K562 (cell line): ENCODE measurements at regions not wholly inside any gene's neighbourhood (a gene's known extent, or its start where the extent isn't known, plus 50 kb on each side); places are given as distances from the start of the nearest gene placed in this dataset.

Source experiments
- ATAC-seq: fragments of 200-7000 bp; cut with Tn5 transposase; 3 replicates; pipeline ENCODE4 v1.9.1; 2020; ENCODE audit warnings: moderate library complexity
- BruUV-seq: library from RNA; stranded (reverse); fragments of 400-500 nt; replicated peaks from 2 replicates; lab custom pipeline; 2021; lab: Mats Ljungman, UMichigan
- CTCF ChIA-PET: fragments of 300-600 bp; formaldehyde crosslinking; extraction: SDS; loops from one replicate; lab custom pipeline; 2021; ENCODE audit warnings: low intra/inter-chr PET ratio; lab: Yijun Ruan, JAX
- POLR2A ChIA-PET: fragments of 300-600, 350-650 bp; sonication (Branson Sonifier 250); formaldehyde crosslinking; extraction: SDS; loops from one replicate; lab custom pipeline; 2021; ENCODE audit warnings: antibody characterized with exemption, inconsistent platforms; lab: Yijun Ruan, JAX
- DNase-seq, 4 experiments: peaks; one replicate each; pipeline versions ENCODE4 v3.0.0 to v3.0.0-alpha.2; 2011 to 2018; ENCODE audit warnings: low spot score in 3 of 4, mixed read lengths in 3 of 4; ENCODE audit errors: extremely low read depth in 1 of 4
- FAIRE-seq: peaks from 2 replicates; lab custom pipeline; 2011; peaks lifted over from hg19 to GRCh38; lab: Jason Lieb, UNC
- H2AFZ ChIP-seq: 2 replicates; pipeline ENCODE4 v1.6.0; 2011; ENCODE audit warnings: low read depth, low read length, control low read depth, inconsistent platforms
- H3K27ac ChIP-seq: fragments of 200-600 bp; 3 replicates; pipeline ENCODE4 v1.8.0; 2011; ENCODE audit warnings: low read depth, mild to moderate bottlenecking, control low read depth, inconsistent platforms, low read length, moderate library complexity, mixed read lengths; ENCODE audit errors: extremely low read depth
- H3K27me3 ChIP-seq, 2 experiments: fragments of 300-600 bp in 1 of 2; 2 replicates in 1 of 2; 3 replicates in 1 of 2; pipeline versions ENCODE4 v1.6.0 to v1.8.0; 2011; ENCODE audit warnings: inconsistent platforms in 2 of 2, low read length in 2 of 2, mild to moderate bottlenecking in 1 of 2, mixed read lengths in 1 of 2, moderate library complexity in 1 of 2; ENCODE audit not compliant: control insufficient read depth in 2 of 2, insufficient read depth in 2 of 2
- H3K36me3 ChIP-seq: fragments of 300-600 bp; 3 replicates; pipeline ENCODE4 v1.8.0; 2011; ENCODE audit warnings: mild to moderate bottlenecking, low read length, inconsistent platforms; ENCODE audit not compliant: control insufficient read depth, insufficient read depth
- H3K4me1 ChIP-seq, 2 experiments: fragments of 200-600 bp in 1 of 2; replicated peaks in 1 of 2; 2 replicates in 1 of 2; 3 replicates in 1 of 2; pipeline versions ENCODE4 v1.5.1 to v1.8.0; 2011; ENCODE audit warnings: inconsistent platforms in 2 of 2, low read length in 2 of 2, mild to moderate bottlenecking in 1 of 2, mixed read lengths in 1 of 2, moderate library complexity in 1 of 2; ENCODE audit not compliant: control insufficient read depth in 2 of 2, insufficient read depth in 2 of 2
- H3K4me2 ChIP-seq: 2 replicates; pipeline ENCODE4 v1.6.1; 2011; ENCODE audit warnings: low read length, control low read depth, inconsistent platforms, mixed read lengths; ENCODE audit not compliant: insufficient read depth
- H3K4me3 ChIP-seq: fragments of 200-600 bp; sonication (generic), shearing (Covaris generic); 2 replicates; pipeline ENCODE4 v1.5.1; 2016; ENCODE audit warnings: control low read depth, inconsistent platforms
- H3K79me2 ChIP-seq: fragments of 200-600 bp; 3 replicates; pipeline ENCODE4 v1.8.0; 2011; ENCODE audit warnings: low read length, inconsistent platforms; ENCODE audit not compliant: control insufficient read depth, insufficient read depth
- H3K9ac ChIP-seq, 2 experiments: 2 replicates each; pipeline versions ENCODE4 v1.6.0 to v1.6.1; 2011; ENCODE audit warnings: low read depth in 2 of 2, low read length in 2 of 2, control low read depth in 1 of 2, inconsistent platforms in 1 of 2, mild to moderate bottlenecking in 1 of 2, mixed read lengths in 1 of 2; ENCODE audit not compliant: insufficient read depth in 1 of 2
- H3K9me1 ChIP-seq: one replicate; pipeline ENCODE4 v1.6.0; 2011; ENCODE audit warnings: inconsistent platforms, mild to moderate bottlenecking, low read length, moderate library complexity; ENCODE audit not compliant: control insufficient read depth, insufficient read depth
- H3K9me3 ChIP-seq: replicated peaks from 2 replicates; pipeline ENCODE4 v1.5.1; 2011; ENCODE audit warnings: low read depth, low read length, inconsistent platforms; ENCODE audit not compliant: control insufficient read depth, insufficient read depth
- H4K20me1 ChIP-seq: replicated peaks from 2 replicates; pipeline ENCODE4 v1.6.1; 2011; ENCODE audit warnings: low read length, inconsistent platforms, mixed read lengths; ENCODE audit not compliant: control insufficient read depth, insufficient read depth
- BRF1 ChIP-seq: IDR thresholded peaks from 3 replicates; pipeline ENCODE4 v1.6.1; 2011; ENCODE audit warnings: borderline replicate concordance, mild to moderate bottlenecking; ENCODE audit not compliant: insufficient read length; ENCODE audit errors: extremely low read depth
- HDAC6 ChIP-seq: IDR thresholded peaks from 2 replicates; pipeline ENCODE4 v1.6.1; 2012; ENCODE audit warnings: low read depth, mild to moderate bottlenecking, control low read depth, inconsistent platforms, low read length, moderate library complexity
- NBN ChIP-seq: fragments of 450-650 bp; IDR thresholded peaks from 2 replicates; pipeline ENCODE4 v1.6.1; 2016; ENCODE audit warnings: low read depth, mild to moderate bottlenecking
- TAF15 ChIP-seq: fragments of 200-400 bp; formaldehyde crosslinking; IDR thresholded peaks from 2 replicates; pipeline ENCODE4 v1.6.1; 2017; ENCODE audit warnings: mild to moderate bottlenecking, low read depth, low read length, moderate library complexity
- ZNF197 ChIP-seq: fragments of 200-800 bp; sonication (Bioruptor generic); IDR thresholded peaks from 2 replicates; pipeline ENCODE4 v1.6.1; 2016; ENCODE audit warnings: low read depth, missing genetic modification characterization, missing compliant biosample characterization
- WGBS: fragments of 100-300 bp; shearing (Covaris generic); methylation state at CpG from one replicate; pipeline ENCODE4 v1.1.6; 2016; ENCODE audit warnings: low coverage, mixed read lengths; ENCODE audit not compliant: insufficient coverage; ENCODE audit errors: missing lambda C conversion rate; 5-methylcytosine and 5-hydroxymethylcytosine counted together
- in situ Hi-C: fragments of 300-500 bp; cut with MboI; formaldehyde crosslinking; loops from 4 replicates; pipeline ENCODE4 v1.15.0; 2018; ENCODE audit warnings: inconsistent platforms, mixed read lengths
- intact Hi-C: fragments of 100-400 bp; cut with micrococcal nuclease; formaldehyde crosslinking; loops from 2 replicates; pipeline ENCODE4 v1.14.2; 2022
- TF ChIP-seq, protein P1 (sequence below): fragments of 250-450 bp; sonication (Bioruptor Pico); IDR thresholded peaks from 2 replicates; pipeline ENCODE4 v1.8.0; 2021; ENCODE audit warnings: borderline replicate concordance, mild to moderate bottlenecking, moderate library complexity; ENCODE audit not compliant: poor library complexity, severe bottlenecking
- TF ChIP-seq, protein P2 (sequence below), 2 experiments: fragments of 450-650 bp; conservative IDR thresholded peaks; 2 replicates each; pipeline ENCODE4 v1.6.1; 2017; ENCODE audit warnings: mild to moderate bottlenecking in 2 of 2, moderate library complexity in 2 of 2
- TF ChIP-seq, protein P3 (sequence below): fragments of 450-650 bp; formaldehyde crosslinking; IDR thresholded peaks from 2 replicates; pipeline ENCODE4 v1.4.0; 2020; ENCODE audit warnings: mild to moderate bottlenecking, moderate library complexity
- TF ChIP-seq, protein P4 (sequence below): fragments of 450-650 bp; IDR thresholded peaks from 2 replicates; pipeline ENCODE4 v1.6.1; 2016; ENCODE audit warnings: mild to moderate bottlenecking

DNA sequence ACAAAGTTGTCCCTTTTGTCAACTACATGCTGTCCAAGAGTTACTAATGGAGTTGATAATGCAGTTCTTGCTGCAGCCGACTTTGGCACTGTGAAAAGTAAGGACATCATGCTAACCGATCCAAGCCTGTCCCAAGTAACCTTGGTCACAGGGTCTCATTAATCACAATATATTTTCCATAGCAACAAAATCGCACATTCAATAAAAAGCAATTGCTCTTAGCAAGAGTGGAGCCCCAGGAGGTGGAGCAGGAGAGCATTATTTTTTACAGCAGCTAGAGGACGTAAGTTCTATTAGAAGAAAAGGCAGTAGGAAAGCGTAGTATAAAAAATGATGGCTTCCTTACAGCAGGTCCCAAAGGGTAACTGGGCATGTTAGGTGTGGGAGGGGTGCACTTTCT is 570.3 kb downstream of the EBF1 start:
- FAIRE-seq (no peak), DNase-seq (no peak), ATAC-seq (no peak)
- Histone ChIP-seq H3K27me3 (no peaks in the 10 kb centered on the region), H3K9me1 (no peaks in the 10 kb centered on the region), H3K4me1 (no peaks in the 10 kb centered on the region), H3K9me3 (no peaks in the 10 kb centered on the region), H4K20me1 (no peaks in the 10 kb centered on the region), H3K4me3 (no peak overlapping the region), H3K27ac (no peak overlapping the region), H3K4me2 (no peak overlapping the region), H3K36me3 (no peaks in the 10 kb centered on the region), H2AFZ (no peak overlapping the region), H3K9ac (no peak overlapping the region), H3K79me2 (no peaks in the 10 kb centered on the region)
- intact Hi-C loops (no loop called here), in situ Hi-C loops (no loop called here)
- CTCF ChIA-PET = no interaction called here
- no TSS peak for BruUV-seq
- POLR2A ChIA-PET = interaction anchor here (0.7 kb wide), 1 partner anchor 859 kb away, joined by 3 read pairs; no protein-coding TSS in a partner anchor
- 0% methylated on average over 5 of the region's 5 CpGs for WGBS
- TF ChIP-seq HDAC6 = no peak
- TF ChIP-seq, protein P1, sequence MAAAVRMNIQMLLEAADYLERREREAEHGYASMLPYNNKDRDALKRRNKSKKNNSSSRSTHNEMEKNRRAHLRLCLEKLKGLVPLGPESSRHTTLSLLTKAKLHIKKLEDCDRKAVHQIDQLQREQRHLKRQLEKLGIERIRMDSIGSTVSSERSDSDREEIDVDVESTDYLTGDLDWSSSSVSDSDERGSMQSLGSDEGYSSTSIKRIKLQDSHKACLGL = no peak
- TF ChIP-seq BRF1 = no peak
- TF ChIP-seq, protein P2, sequence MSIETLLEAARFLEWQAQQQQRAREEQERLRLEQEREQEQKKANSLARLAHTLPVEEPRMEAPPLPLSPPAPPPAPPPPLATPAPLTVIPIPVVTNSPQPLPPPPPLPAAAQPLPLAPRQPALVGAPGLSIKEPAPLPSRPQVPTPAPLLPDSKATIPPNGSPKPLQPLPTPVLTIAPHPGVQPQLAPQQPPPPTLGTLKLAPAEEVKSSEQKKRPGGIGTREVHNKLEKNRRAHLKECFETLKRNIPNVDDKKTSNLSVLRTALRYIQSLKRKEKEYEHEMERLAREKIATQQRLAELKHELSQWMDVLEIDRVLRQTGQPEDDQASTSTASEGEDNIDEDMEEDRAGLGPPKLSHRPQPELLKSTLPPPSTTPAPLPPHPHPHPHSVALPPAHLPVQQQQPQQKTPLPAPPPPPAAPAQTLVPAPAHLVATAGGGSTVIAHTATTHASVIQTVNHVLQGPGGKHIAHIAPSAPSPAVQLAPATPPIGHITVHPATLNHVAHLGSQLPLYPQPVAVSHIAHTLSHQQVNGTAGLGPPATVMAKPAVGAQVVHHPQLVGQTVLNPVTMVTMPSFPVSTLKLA (conservative IDR thresholded peaks at IDR 0.05) = no peak
- TF ChIP-seq, protein P3, sequence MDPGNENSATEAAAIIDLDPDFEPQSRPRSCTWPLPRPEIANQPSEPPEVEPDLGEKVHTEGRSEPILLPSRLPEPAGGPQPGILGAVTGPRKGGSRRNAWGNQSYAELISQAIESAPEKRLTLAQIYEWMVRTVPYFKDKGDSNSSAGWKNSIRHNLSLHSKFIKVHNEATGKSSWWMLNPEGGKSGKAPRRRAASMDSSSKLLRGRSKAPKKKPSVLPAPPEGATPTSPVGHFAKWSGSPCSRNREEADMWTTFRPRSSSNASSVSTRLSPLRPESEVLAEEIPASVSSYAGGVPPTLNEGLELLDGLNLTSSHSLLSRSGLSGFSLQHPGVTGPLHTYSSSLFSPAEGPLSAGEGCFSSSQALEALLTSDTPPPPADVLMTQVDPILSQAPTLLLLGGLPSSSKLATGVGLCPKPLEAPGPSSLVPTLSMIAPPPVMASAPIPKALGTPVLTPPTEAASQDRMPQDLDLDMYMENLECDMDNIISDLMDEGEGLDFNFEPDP = no peak
- TF ChIP-seq, protein P4, sequence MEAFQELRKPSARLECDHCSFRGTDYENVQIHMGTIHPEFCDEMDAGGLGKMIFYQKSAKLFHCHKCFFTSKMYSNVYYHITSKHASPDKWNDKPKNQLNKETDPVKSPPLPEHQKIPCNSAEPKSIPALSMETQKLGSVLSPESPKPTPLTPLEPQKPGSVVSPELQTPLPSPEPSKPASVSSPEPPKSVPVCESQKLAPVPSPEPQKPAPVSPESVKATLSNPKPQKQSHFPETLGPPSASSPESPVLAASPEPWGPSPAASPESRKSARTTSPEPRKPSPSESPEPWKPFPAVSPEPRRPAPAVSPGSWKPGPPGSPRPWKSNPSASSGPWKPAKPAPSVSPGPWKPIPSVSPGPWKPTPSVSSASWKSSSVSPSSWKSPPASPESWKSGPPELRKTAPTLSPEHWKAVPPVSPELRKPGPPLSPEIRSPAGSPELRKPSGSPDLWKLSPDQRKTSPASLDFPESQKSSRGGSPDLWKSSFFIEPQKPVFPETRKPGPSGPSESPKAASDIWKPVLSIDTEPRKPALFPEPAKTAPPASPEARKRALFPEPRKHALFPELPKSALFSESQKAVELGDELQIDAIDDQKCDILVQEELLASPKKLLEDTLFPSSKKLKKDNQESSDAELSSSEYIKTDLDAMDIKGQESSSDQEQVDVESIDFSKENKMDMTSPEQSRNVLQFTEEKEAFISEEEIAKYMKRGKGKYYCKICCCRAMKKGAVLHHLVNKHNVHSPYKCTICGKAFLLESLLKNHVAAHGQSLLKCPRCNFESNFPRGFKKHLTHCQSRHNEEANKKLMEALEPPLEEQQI = no peak
- TF ChIP-seq NBN = no peak
- no peak for TF ChIP-seq ZNF197 (CRISPR knock-in tag)
- TF ChIP-seq TAF15 = no peak
